Activated naive CD4-positive, alpha-beta T cell (primary cell): ENCODE measurements at regions not wholly inside any gene's neighbourhood (a gene's known extent, or its start where the extent isn't known, plus 50 kb on each side); places are given as distances from the start of the nearest gene placed in this dataset.

Experiments
- DNase-seq, 4 experiments: peaks; one replicate each; lab custom pipeline; 2025; lab: John Stamatoyannopoulos, UW

GRCh38 chr4:13316354-13316753, 167.8 kb downstream of the RAB28 start:
- no peak for DNase-seq

GRCh38 chr4:13313856-13314255, 170.3 kb downstream of the RAB28 start:
- DNase-seq = no peak

GRCh38 chr4:13312264-13312663, 171.9 kb downstream of the RAB28 start:
- DNase-seq = no peak

GRCh38 chr4:13309751-13310150, 174.4 kb downstream of the RAB28 start:
- DNase-seq = no peak

- DNase-seq = no peak
Measured at GRCh38 chr4:13306356-13306755, 177.8 kb downstream of the RAB28 start.

GRCh38 chr4:13302876-13303275, 181.3 kb downstream of the RAB28 start:
- DNase-seq = no peak

GRCh38 chr4:13299343-13299742, 184.8 kb downstream of the RAB28 start:
- DNase-seq = no peak

- DNase-seq = no peak
Measured at GRCh38 chr4:13298655-13299054, 185.5 kb downstream of the RAB28 start.

GRCh38 chr4:13296986-13297385, 187.2 kb downstream of the RAB28 start:
- no peak for DNase-seq

GRCh38 chr4:13294961-13295605, 189.1 kb downstream of the RAB28 start:
- DNase-seq = no peak

GRCh38 chr4:13292372-13292771, 191.8 kb downstream of the RAB28 start:
- no peak for DNase-seq

GRCh38 chr4:13289391-13289790, 194.7 kb downstream of the RAB28 start:
- no peak for DNase-seq

GRCh38 chr4:13285336-13285735, 198.8 kb downstream of the RAB28 start:
- no peak for DNase-seq

- DNase-seq = no peak
Measured at GRCh38 chr4:13284932-13285331, 199.2 kb downstream of the RAB28 start.

- DNase-seq = no peak
Measured at GRCh38 chr4:13276357-13276756, 207.8 kb downstream of the RAB28 start.

- no peak for DNase-seq
Measured at GRCh38 chr4:13268703-13269102, 215.4 kb downstream of the RAB28 start.

GRCh38 chr4:13268165-13268564, 216.0 kb downstream of the RAB28 start:
- no peak for DNase-seq

- no peak for DNase-seq
Measured at GRCh38 chr4:13267091-13267490, 217.0 kb downstream of the RAB28 start.

- no peak for DNase-seq
Measured at GRCh38 chr4:13266687-13267086, 217.5 kb downstream of the RAB28 start.

GRCh38 chr4:13263967-13264525, 220.1 kb downstream of the RAB28 start:
- DNase-seq = no peak

GRCh38 chr4:13262816-13263215, 221.3 kb downstream of the RAB28 start:
- no peak for DNase-seq

- DNase-seq = no peak
Measured at GRCh38 chr4:13261486-13262257, 222.5 kb downstream of the RAB28 start.

- DNase-seq = no peak
Measured at GRCh38 chr4:13260513-13260912, 223.6 kb downstream of the RAB28 start.
